Peyer's patch (tissue), 4 donors: ENCODE measurements at regions not wholly inside any gene's neighbourhood (a gene's known extent, or its start where the extent isn't known, plus 50 kb on each side); places are given as distances from the start of the nearest gene placed in this dataset.

Experiments used
- CTCF ChIP-seq, 6 experiments: fragments of 450-650 bp in 4 of 6; fragments of 200-600 bp in 2 of 6; sonication (generic) in 1 of 6; IDR thresholded peaks; one replicate each; pipeline ENCODE4 v1.5.1; 2017 to 2019; ENCODE audit warnings: antibody characterized with exemption in 6 of 6, mild to moderate bottlenecking in 3 of 6, moderate library complexity in 1 of 6
- POLR2A ChIP-seq, 2 donors: fragments of 450-650 bp; IDR thresholded peaks; one replicate each; pipeline ENCODE4 v1.5.1; 2017; ENCODE audit warnings: antibody characterized with exemption in 2 of 2, mild to moderate bottlenecking in 2 of 2, moderate library complexity in 2 of 2

- TF ChIP-seq CTCF (IDR thresholded peaks at IDR 0.05) (no peak), POLR2A (IDR thresholded peaks at IDR 0.05) (no peak)
Observed at GRCh38 chr21:38950435-38951094, 144.8 kb downstream of the ETS2 start.
